ENCODE measurements at regions not wholly inside any gene's neighbourhood (a gene's known extent, or its start where the extent isn't known, plus 50 kb on each side); places are given as distances from the start of the nearest gene placed in this dataset.
"Not testable (repeated sequence)": the region's sequence is repeated elsewhere in the genome, so short reads cannot be mapped to it uniquely, and the experiment has no call there.

DNA sequence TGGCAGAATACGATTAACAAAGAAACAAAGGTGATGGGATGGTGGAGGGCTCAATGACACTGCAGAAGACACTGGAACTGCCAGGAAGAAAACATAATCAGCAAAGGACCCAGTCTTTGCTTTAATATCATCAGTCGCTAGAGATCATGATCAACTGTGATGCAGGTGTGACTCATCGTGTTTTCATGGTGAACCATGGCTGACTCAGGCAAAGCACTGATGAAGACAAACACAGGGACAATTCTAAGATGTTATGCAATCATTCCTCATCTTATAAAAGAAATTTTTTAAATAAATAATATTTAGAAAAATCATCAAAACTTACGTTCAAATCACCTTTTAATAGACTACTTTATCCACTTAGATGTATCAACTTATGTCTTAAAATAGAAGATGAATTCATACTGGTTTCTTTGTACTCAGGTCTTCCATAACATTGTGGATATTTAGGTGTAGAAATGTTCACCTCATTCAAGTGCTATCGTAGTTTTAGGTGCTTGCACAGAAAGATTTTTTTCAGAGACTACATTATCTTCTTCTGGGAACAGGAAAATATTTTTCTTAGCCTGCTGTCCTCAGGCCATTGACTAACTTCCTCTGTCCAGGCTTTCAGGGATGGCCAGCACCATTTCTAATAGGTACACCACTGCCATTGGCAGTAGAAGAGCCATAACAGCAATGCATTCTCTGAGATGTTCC, 673.4 kb upstream of the MEF2C start:
- no peaks in the 10 kb centered on the region for H3K36me3 Mint-ChIP-seq
- DNase-seq: no peak
- H3K4me1 Mint-ChIP-seq: no peaks in the 10 kb centered on the region
- H3K27me3 Mint-ChIP-seq (ENCODE audit: low read depth in 3 of 3): no peaks in the 10 kb centered on the region
- no peak overlapping the region for H3K27ac Mint-ChIP-seq
- no peak overlapping the region for H3K4me3 Mint-ChIP-seq
- no peaks in the 10 kb centered on the region for H3K9me3 Mint-ChIP-seq

DNA sequence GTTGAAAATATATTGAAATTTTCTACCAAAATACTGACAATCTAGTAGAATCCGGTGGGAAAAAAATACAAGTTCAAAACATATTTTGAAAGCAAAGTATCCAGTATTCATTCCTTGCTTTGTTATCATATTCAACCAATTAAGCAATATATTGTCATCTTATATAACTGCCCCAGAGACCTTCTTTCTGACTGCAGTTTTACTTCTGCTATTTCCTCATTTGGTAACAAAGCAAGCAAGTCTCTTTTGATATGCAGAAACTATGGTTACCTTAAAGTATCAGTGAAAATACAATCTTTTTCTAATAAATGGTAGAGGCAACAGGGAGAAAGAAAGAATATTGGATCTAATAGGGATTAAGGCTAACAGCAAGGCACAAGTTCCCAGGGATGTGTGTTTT, 663.7 kb upstream of the MEF2C start:
- no peak overlapping the region for H3K27ac Mint-ChIP-seq
- no peaks in the 10 kb centered on the region for H3K36me3 Mint-ChIP-seq
- no peak overlapping the region for H3K4me3 Mint-ChIP-seq
- peaks cover 0 to 5% (median 0%) of the 10 kb centered on the region in 6 donors for H3K9me3 Mint-ChIP-seq
- H3K27me3 Mint-ChIP-seq (ENCODE audit: low read depth in 3 of 3): no peaks in the 10 kb centered on the region
- no peak for DNase-seq
- no peaks in the 10 kb centered on the region for H3K4me1 Mint-ChIP-seq

DNA sequence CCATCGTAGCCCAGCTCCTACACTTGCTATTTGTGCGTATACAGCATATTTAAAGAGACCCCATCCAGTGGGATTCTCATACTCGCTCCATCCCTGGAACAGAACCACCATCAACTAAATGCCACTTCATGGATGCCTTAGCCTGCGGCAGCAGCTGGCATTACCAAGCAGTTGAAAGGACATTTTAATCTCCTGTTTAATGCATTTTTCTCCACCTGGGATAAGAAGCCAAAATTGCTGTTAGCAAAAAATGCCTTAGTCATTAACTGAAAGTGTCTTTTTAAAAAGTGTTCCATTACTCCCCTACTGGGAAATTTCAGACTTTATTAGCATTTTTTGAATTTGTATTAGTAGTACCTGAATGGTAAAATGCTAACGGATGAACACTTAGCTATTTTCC, 662.6 kb upstream of the MEF2C start:
- Mint-ChIP-seq H3K4me1 (no peaks in the 10 kb centered on the region), H3K27ac (no peak overlapping the region), H3K4me3 (no peak overlapping the region), H3K36me3 (no peaks in the 10 kb centered on the region), H3K27me3 (ENCODE audit: low read depth in 3 of 3) (no peaks in the 10 kb centered on the region), H3K9me3 (peaks cover 0 to 5% (median 0%) of the 10 kb centered on the region in 6 donors)
- DNase-seq: no peak

DNA sequence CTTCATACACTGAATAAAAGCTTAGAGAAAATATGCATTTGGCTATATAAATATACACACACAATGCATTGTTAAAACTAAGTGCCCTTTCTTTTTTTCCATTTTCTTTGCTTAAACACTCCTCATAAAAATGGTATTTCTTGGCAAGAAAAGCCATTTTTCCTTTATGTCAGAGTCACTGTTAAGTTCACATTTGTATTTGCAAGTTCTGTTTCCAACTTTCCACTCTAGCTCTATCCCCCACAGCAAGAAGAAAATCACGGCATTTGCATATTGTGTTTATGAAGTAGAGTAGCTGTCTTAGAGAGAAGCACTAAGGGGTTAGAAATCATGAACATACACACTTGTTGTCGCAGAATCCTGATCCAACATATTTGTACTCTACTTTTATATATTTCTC, 662.1 kb upstream of the MEF2C start:
- H3K27ac Mint-ChIP-seq: no peak overlapping the region
- peaks cover 0 to 5% (median 0%) of the 10 kb centered on the region in 6 donors for H3K9me3 Mint-ChIP-seq

DNA sequence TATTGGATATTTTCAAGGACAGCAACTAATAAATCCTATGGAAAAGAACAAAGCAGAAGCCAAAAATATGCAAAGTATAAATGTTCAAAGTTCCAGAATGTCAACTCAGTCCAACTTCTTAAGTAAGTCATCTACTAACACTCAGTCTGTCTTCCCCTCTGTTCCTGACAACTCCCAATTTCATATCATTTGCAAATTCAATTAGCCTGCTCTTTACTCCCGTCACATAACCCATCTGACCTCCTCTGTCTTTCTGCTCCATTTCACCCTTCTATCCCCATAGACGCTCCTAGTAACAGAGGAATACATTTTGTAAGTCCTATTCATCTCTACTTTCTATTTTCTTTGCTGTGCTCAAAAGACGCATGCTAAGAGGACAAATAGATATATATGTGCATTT, 659.8 kb upstream of the MEF2C start:
- DNase-seq: no peak
- Mint-ChIP-seq H3K36me3 (no peaks in the 10 kb centered on the region), H3K27ac (no peak overlapping the region), H3K9me3 (no peaks in the 10 kb centered on the region), H3K27me3 (ENCODE audit: low read depth in 3 of 3) (no peaks in the 10 kb centered on the region), H3K4me1 (no peaks in the 10 kb centered on the region), H3K4me3 (no peak overlapping the region)

More for the DNA sequence above, 662.1 kb upstream of the MEF2C start:
- H3K4me1 Mint-ChIP-seq: no peaks in the 10 kb centered on the region
- H3K36me3 Mint-ChIP-seq: no peaks in the 10 kb centered on the region
- no peak overlapping the region for H3K4me3 Mint-ChIP-seq
- DNase-seq: no peak
- H3K27me3 Mint-ChIP-seq (ENCODE audit: low read depth in 3 of 3): no peaks in the 10 kb centered on the region

DNA sequence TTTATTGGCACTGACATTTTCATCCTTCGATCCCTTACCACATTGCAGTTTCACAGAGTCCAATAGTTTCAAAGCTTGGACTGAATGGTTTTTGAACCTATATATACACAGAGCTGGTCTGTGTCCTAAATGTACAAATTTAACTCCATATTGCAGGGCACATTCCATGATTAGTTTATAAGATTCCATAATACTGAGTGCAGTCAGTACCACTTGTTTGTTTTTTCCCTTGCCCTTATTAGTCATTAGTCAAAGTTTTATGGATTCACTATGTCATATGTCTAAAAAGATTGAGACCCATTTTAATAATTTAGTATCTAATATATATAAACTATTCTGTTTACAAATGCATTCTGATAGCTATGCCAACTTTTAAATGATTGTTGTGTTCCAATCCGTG, 654.8 kb upstream of the MEF2C start:
- H3K27ac Mint-ChIP-seq: no peak overlapping the region
- H3K9me3 Mint-ChIP-seq: peaks cover 0 to 3% (median 0%) of the 10 kb centered on the region in 6 donors
- no peaks in the 10 kb centered on the region for H3K4me1 Mint-ChIP-seq
- peaks cover 0 to 1% (median 0%) of the 10 kb centered on the region in 3 donors for H3K27me3 Mint-ChIP-seq (ENCODE audit: low read depth in 3 of 3)
- H3K36me3 Mint-ChIP-seq: no peaks in the 10 kb centered on the region
- H3K4me3 Mint-ChIP-seq: no peak overlapping the region
- DNase-seq: no peak

DNA sequence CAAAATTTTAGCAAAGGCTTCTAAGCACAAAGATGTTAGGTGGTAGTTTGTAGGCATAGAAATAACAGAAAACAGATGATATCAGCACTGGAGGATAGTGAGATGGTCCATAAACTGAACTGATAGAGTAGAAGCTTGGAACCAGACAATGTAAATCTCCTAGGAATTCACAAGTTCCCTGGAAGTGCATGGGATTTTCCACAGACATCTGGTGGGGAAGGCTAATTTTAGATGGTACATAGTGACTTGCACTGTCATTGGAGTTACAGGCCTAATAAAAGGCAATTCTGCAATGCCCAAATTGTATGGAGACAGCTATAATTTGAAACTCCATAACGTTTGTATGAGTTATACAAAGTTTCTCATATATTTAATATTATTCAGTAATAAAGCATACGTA, 653.0 kb upstream of the MEF2C start:
- no peak overlapping the region for H3K4me3 Mint-ChIP-seq
- H3K36me3 Mint-ChIP-seq: no peaks in the 10 kb centered on the region
- H3K27ac Mint-ChIP-seq: no peak overlapping the region
- peaks cover 0 to 1% (median 0%) of the 10 kb centered on the region in 3 donors for H3K27me3 Mint-ChIP-seq (ENCODE audit: low read depth in 3 of 3)
- no peak for DNase-seq
- H3K4me1 Mint-ChIP-seq: no peaks in the 10 kb centered on the region
- H3K9me3 Mint-ChIP-seq: peaks cover 0 to 3% (median 0%) of the 10 kb centered on the region in 6 donors

DNA sequence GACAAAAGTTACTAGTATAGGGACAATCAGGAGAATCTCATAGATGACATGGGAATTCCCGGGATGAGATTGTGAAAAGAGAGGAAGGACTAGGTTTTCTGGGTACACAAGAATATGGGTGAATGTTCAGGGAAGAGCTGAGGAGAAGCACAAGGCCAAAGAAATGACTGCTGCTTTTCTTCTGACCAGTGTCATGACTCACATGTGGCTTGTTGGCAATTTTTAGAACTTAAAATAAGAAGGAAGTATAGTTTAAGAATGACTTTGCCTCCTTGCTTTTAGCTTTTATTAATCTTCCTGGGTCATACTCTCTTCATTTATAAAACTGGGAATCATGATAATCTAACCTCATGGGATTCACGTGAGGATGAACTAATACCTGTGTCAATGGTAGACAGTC, 652.4 kb upstream of the MEF2C start:
- no peaks in the 10 kb centered on the region for H3K36me3 Mint-ChIP-seq
- no peak overlapping the region for H3K27ac Mint-ChIP-seq
- peaks cover 0 to 1% (median 0%) of the 10 kb centered on the region in 3 donors for H3K27me3 Mint-ChIP-seq (ENCODE audit: low read depth in 3 of 3)
- no peaks in the 10 kb centered on the region for H3K4me1 Mint-ChIP-seq
- peaks cover 0 to 3% (median 0%) of the 10 kb centered on the region in 6 donors for H3K9me3 Mint-ChIP-seq
- no peak for DNase-seq
- H3K4me3 Mint-ChIP-seq: no peak overlapping the region

DNA sequence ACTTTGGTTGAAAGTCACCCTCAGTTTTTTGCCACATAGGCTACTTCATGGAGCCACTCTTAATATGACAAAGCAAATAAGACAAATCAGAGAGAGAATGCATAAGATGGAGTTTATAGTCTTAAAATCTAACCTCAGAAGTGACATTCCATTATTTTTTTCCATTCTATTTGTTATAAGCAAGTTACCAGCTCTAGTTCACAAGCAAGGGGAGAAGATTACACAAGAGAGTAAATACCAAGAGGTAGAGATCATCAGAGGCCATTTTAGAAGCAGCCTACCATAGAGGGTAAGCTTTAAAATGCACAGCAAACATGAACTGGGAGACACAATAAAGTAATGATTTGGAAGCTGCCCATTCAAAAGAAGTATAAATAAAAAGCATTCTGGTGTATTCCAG, 651.3 kb upstream of the MEF2C start:
- peaks cover 0 to 1% (median 0%) of the 10 kb centered on the region in 3 donors for H3K27me3 Mint-ChIP-seq (ENCODE audit: low read depth in 3 of 3)
- peaks cover 0 to 3% (median 0%) of the 10 kb centered on the region in 6 donors for H3K9me3 Mint-ChIP-seq
- no peak for DNase-seq
- no peaks in the 10 kb centered on the region for H3K36me3 Mint-ChIP-seq
- no peaks in the 10 kb centered on the region for H3K4me1 Mint-ChIP-seq
- no peak overlapping the region for H3K4me3 Mint-ChIP-seq
- no peak overlapping the region for H3K27ac Mint-ChIP-seq

DNA sequence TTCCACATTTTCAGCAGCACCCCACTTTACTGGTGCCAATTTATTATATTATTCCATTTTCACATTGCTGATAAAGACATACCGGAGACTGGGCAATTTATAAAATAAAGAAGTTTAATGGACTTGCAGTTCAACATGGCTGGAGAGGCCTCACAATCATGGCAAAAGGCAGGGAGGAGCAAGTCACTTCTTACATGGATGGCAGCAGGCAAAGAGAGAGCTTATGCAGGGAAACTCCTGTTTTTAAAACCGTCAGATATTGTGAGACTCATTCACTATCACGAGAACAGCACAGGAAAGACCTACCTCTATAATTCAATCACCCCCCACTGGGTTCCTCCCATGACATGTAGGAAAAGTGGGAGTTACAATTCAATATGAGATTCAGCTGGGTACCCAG, 641.8 kb upstream of the MEF2C start:
- Mint-ChIP-seq H3K36me3 (no peaks in the 10 kb centered on the region), H3K27ac (no peak overlapping the region), H3K27me3 (ENCODE audit: low read depth in 3 of 3) (peaks cover 0 to 1% (median 0%) of the 10 kb centered on the region in 3 donors), H3K9me3 (peaks cover 0 to 12% (median under 1%) of the 10 kb centered on the region in 6 donors), H3K4me1 (no peaks in the 10 kb centered on the region), H3K4me3 (no peak overlapping the region)
- DNase-seq: no peak

DNA sequence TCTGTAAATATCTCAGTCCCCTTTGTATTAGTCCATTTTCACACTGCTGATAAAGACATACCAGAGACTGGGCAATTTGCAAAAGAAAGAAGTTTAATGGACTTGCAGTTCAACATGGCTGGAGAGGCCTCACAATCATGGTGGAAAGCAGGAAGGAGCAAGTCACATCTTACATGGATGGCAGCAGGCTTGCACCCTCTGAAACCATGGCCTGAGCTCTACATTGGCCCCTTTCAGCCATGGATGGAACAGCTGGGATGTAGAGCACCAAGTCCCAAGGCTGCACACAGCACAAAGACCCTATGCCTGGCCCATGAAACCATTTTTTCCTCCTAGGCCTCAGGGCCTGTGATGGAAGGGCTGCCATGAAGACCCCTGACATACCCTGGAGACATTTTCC, 640.9 kb upstream of the MEF2C start:
- H3K4me3 Mint-ChIP-seq; DNase-seq; H3K27me3 Mint-ChIP-seq (ENCODE audit: low read depth in 3 of 3); H3K27ac Mint-ChIP-seq; H3K4me1 Mint-ChIP-seq; H3K36me3 Mint-ChIP-seq: not testable (repeated sequence)
- peaks cover 0 to 12% (median under 1%) of the 10 kb centered on the region in 6 donors for H3K9me3 Mint-ChIP-seq

DNA sequence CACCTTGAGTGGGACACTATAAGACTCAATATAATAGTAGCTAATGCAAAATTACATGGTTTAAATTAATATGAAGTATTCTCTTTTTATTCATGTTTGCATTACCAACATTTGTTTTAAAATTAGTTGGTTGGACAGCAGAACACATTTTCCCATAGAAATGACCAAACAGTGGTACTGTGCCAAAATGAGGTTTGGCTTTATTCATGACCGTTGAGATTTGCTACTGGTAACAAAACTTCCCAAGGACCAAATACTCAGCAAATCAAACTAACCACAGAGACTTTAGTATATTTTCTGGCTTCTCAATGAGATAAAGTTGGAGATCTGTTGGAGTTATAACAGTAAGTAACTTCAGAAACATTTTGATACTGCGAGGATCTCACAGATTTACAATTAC, 637.8 kb upstream of the MEF2C start:
- Mint-ChIP-seq H3K27me3 (ENCODE audit: low read depth in 3 of 3) (peaks cover 0 to 1% (median 0%) of the 10 kb centered on the region in 3 donors), H3K4me3 (no peak overlapping the region), H3K27ac (no peak overlapping the region), H3K36me3 (no peaks in the 10 kb centered on the region), H3K9me3 (peaks cover 0 to 8% (median under 1%) of the 10 kb centered on the region in 6 donors), H3K4me1 (no peaks in the 10 kb centered on the region)
- no peak for DNase-seq

DNA sequence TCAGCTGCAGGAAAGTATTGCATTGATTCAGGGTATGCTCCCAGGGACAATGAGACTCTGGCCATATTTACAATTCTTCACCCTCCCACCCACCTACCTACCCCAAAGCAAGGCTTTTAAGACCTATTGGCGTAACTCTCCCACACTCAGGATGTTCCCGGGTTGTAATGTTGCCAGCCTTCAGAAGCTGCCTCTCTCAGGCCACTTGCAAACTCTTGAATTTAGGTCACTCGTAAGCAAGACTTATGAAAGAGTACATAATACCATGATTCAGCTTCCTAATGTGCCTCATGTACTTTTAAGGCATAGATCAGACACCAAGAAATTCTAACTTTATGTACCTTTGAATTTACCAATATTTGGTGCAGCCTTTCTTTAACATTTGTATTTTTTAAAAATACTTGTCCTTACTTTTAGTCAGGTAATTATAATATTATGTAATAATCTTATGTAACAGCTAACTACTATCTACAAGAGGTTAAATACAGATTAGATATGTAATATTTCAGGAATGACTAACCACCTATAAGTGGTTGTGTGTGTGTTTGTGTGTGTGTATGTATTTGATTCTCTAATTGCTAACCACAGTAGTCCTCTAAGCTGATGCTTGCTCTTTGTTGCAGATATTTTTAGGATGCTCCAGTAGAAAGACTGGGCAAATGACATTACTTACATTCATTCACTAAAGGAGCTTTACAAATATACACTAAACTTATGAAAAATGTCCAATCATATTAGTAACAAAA, 630.5 kb upstream of the MEF2C start:
- Mint-ChIP-seq H3K36me3 (no peaks in the 10 kb centered on the region), H3K4me1 (no peaks in the 10 kb centered on the region), H3K4me3 (no peak overlapping the region), H3K9me3 (peaks cover 0 to 2% (median under 1%) of the 10 kb centered on the region in 6 donors), H3K27ac (no peak overlapping the region), H3K27me3 (ENCODE audit: low read depth in 3 of 3) (peaks cover 0 to 2% (median 0%) of the 10 kb centered on the region in 3 donors)
- no peak for DNase-seq

DNA sequence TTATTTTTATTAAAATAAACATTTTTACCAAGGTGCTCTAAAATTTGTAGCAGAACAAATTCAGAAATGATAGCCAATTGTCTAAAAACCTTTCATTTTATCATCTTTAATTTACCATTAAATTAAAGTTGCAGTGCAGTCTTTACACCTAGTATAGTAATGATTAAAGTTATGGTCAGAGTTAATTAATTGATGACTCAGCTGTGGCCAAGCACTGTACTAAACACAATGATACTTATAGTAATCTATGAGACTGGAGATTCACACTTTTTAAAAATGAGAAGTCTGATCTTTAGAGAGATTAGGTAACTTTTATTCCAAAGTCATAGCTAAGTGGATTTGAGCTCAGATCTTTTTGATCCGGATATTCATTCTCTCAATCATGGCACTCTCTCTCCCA, 621.1 kb upstream of the MEF2C start:
- no peak overlapping the region for H3K27ac Mint-ChIP-seq
- peaks cover 0 to 5% (median under 1%) of the 10 kb centered on the region in 6 donors for H3K9me3 Mint-ChIP-seq
- H3K27me3 Mint-ChIP-seq (ENCODE audit: low read depth in 3 of 3): no peaks in the 10 kb centered on the region
- DNase-seq: no peak
- no peaks in the 10 kb centered on the region for H3K4me1 Mint-ChIP-seq
- H3K4me3 Mint-ChIP-seq: no peak overlapping the region
- H3K36me3 Mint-ChIP-seq: no peaks in the 10 kb centered on the region

Data from immature natural killer cell (primary cell).